Activated CD4-positive, CD25-positive, alpha-beta regulatory T cell treated with anti-CD3 and anti-CD28 coated beads, Interleukin-2, amount 50 U/mL, for 24 hours (primary cell): ENCODE measurements at regions not wholly inside any gene's neighbourhood (a gene's known extent, or its start where the extent isn't known, plus 50 kb on each side); places are given as distances from the start of the nearest gene placed in this dataset.
"Not testable (repeated sequence)": the region's sequence is repeated elsewhere in the genome, so short reads cannot be mapped to it uniquely, and the experiment has no call there.

ENCODE experiments used
- ATAC-seq, 2 donors: fragments of 150-1000 bp; cut with Tn5 transposase; one replicate each; pipeline ENCODE4 v1.10.0; 2021; ENCODE audit warnings: mild to moderate bottlenecking in 1 of 2, moderate library complexity in 1 of 2

DNA sequence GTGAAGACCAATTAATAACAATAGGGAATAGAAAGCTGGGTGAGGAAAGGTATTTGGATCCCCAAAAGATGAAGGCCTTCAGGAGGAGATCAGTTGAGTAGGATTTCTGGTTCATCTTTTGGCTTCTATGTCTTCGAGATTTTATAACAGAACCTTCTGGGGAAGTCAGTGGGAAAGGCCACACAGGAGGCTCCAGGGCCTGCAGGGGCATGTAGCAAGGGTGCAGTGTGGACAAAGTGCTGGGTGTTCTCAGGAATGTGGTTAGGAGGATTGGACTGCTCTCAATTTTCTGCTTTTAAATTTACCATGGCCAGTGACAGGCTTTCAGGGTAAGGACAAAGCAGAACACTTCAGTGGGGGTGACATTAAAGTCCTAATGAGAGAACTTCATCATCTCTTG is 378.0 kb downstream of the CCSER2 start:
- ATAC-seq: no peak

DNA sequence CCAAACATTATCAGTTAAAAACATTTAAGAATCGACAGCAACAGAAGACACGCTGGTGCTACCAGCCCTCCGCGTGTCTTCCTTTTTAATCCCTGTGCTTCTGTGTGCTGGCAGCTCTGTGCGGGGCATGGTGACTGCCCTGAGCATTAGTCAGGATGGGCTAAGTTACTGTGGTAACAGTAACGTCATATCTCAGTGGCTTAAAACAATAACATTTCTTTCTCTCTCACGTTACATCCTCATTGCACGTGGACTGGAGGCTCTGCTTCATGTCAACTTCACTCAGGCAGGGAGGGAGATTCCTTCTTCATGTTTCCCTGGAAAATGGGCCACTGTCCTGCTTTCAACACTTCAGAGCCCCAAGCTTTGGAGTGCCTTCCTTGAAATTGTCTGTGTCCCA is 378.5 kb downstream of the CCSER2 start:
- no peak for ATAC-seq

DNA sequence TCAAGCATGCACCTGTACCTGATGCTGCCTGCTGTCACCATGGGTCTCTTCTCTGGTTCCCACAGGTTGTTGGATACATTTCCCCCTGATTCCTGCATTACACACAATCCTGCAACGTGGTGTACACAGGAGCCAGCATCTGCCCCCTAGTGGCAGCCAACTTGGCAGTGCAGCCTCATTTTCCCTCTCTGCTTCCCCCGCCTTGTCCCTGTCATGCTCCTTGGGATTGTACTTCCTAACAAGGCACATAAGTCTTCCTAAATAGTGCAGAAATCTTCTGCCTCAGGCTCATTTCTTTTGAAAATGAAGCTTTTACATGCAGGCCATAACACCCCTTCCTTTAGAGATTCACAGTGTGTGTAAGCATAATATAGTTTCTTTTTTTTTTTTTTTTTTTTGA is 387.5 kb downstream of the CCSER2 start:
- ATAC-seq: no peak

DNA sequence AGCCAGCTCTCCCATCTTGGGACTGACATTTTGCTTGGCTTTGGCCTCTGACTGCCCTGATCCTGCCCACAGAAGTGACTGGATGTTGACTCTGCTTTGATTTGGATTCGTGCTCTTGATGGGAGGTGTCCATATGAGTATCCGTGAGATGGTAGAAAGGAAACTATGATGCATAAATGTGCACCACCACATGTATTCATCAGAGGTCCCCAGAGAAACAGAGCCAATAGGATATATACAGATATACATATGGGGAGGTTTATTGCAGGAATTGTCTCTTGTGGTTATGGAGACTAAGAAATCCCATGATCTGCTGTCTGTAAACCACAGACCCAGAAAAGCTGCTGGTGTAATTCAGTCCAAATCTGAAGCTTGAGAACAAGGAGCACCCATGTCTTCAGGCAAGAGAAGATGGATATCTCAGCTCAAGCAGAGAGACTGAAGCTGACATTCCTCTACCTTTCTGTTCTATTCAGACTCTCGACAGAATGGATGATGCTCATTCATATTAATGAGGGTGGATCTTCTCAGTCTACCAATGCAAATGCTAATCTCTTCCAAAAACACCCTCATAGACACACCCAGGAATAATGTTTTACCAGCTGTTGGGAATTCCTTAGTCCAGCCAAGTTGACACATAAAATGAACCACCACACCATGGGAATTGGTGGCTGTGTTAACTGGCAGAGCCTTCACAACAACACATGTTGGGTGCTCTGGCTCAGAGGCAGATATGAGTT is 390.7 kb downstream of the CCSER2 start:
- ATAC-seq: no peak

DNA sequence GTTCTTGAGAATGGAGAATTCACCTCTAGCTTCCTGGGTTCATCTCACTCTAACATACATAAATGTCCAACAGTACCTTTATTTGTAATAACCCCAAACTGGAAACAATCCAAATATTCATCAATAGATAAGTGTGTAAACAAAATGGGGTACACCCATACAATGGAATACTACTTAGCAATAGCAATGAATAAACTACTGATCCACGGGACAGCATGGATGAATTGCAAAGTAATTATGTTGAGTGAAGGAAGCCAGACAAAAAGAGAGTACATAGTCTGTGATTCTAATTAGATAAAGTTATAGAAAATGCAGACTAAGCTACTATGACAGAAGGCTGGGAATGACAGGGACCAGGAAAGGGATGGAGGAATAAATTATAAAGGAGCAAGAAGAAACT is 391.3 kb downstream of the CCSER2 start:
- no peak for ATAC-seq

DNA sequence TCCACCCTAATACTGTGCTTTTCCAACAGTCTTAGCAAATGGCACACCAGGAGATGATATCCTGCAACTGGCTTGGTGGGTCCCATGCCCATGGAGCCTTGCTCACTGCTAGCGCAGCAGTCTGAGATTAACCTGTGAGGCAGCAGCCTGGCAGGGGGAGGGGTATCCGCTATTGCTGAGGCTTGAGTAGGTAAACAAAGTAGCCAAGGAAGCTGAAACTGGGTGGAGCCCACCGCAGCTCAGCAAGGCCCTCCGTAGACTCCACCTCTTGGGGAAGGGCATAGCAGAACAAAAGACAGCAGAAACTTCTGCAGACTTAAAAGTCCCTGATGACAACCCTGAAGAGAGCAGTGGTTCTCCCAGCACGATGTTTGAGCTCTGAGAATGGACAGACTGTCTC is 399.0 kb downstream of the CCSER2 start:
- ATAC-seq: no peak

DNA sequence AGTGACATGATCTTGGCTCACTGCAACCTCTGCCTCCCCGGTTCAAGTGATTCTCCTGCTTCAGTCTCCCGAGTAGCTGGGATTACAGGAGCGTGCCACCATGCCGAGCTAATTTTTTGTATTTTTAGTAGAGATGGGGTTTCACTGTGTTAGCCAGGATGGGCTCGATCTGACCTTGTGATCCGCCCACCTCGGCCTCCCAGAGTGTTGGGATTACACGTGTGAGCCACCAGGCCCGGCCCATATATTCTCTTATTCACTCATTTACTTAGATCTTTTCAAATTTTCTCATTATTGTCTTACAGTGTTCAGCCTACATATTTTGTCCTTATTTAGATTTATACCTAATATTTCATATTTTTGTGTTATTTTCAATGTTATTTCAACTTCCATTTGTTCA is 410.7 kb downstream of the CCSER2 start:
- not testable (repeated sequence) for ATAC-seq

DNA sequence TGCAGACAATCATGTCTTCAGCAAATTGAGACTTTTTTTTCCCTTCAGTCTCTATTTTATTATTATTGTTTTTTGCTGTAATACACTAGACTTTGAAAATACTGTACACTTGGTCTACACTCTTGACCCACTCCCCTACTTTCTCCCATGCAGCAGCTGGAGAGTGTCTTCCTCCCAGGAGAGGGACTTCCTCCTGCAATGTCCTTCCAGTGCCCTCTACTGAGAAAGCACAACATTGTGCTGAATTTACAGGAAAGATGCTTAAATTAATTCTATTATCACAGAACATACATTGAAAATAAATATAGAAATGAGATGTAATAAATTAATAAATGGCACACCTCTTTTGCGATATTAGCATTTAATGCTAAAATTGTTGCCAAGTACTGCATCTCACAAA is 411.3 kb downstream of the CCSER2 start:
- ATAC-seq: no peak

DNA sequence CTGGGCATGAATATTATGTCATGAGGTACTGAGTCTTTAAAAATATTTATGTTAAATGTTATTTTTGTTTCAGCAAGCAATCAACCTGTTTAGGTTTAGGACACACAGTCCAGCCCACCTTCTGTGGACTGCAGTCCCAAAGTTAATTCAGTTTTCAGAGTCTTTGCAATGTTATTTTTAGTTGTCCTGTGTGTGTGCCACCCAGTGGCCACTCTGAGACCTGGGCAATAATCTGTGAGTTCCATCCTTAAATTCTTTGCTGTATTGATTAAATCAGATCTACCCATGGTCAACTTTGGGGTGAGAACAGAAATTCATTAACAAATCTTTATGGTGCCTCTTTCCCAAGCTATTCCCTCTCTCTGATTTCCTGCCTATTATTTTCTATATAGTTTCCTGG is 415.1 kb downstream of the CCSER2 start:
- no peak for ATAC-seq

DNA sequence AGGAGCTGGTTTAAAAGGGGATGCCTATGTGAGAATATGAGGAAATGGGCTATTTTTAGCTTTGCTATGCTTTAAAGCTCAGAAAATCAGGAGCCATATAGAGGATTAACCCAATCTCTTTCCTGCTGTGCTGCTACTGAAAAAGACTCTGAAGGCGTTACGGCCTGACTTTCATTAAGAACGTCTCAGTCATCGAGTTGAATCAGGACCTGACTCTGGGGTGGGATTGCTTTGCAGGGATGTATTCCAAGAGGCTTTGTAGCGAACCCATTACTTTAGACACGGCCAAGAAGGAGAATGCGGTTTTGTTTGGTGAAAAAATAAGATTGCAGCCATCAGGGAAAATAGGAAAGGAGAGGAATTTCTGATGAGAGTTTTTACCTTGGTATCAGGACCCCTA is 426.9 kb downstream of the CCSER2 start:
- no peak for ATAC-seq

DNA sequence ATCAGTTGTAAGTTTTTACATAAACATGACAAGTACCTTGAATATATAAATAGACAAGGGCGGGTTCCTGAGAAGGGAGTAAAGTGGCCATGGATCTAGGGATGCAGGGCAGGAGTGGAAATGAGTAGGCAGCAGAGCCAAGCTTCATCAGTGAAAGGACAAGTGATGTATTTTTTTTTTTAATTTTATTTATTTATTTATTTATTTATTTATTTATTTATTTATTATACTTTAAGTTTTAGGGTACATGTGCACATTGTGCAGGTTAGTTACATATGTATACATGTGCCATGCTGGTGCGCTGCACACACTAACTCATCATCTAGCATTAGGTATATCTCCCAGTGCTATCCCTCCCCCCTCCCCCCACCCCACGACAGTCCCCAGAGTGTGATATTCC is 428.3 kb downstream of the CCSER2 start:
- not testable (repeated sequence) for ATAC-seq

DNA sequence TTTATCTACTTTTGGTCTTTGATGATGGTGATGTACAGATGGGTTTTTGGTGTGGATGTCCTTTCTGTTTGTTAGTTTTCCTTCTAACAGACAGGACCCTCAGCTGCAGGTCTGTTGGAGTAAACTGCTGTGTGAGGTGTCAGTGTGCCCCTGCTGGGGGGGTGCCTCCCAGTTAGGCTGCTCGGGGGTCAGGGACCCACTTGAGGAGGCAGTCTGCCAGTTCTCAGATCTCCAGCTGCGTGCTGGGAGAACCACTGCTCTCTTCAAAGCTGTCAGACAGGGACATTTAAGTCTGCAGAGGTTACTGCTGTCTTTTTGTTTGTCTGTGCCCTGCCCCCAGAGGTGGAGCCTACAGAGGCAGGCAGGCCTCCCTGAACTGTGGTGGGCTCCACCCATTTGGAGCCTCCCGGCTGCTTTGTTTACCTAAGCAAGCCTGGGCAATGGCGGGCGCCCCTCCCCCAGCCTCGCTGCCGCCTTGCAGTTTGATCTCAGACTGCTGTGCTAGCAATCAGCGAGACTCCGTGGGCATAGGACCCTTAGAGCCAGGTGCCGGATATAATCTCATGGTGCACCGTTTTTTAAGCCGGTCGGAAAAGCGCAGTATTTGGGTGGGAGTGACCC is 433.7 kb downstream of the CCSER2 start:
- ATAC-seq: not testable (repeated sequence)

DNA sequence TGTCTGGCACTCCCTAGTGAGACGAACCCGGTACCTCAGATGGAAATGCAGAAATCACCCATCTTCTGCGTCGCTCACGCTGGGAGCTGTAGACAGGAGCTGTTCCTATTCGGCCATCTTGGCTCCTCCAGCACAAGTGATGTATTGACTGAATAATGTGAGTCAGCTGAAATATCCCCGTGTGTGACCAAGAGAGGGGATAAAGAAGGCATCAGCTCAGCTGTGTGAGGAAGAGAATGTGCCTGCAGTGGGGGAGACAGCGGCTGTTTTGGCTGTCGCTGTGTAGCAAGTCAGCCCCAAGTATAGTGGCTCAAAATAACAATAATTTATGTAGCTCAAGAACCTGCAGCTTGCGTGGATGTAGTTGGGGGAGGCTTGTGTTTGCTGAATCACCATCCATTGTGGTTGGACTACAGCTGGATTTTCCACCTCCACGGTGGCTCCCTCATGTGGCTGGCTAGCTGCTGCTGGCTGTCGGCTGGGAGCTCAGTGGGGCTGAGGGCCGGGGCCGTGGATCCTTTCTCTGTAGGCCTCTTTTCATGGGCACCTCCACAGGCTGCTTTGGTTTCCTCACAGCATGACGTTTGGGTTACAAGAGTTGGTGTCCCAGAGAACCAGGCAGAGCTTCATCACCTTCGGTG is 434.5 kb downstream of the CCSER2 start:
- no peak for ATAC-seq

DNA sequence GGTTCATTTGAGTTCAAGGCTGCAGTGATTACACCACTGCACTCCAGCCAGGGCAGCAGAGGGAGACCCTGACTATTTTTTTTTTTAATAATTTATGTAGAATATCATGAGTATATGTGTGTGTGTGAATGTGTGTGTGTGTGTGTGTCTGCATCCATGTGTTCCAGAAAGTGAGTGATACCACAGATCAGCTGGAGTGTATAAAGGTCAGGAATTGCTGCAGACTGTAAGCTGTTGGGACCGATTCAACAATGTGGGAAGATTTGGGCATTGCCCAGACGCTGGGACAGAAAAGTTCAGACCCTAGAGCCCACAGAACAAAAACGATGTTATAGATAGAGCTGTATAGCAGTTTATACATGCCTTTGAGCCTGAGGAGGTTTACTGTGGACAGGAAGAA is 435.6 kb downstream of the CCSER2 start:
- no peak for ATAC-seq

DNA sequence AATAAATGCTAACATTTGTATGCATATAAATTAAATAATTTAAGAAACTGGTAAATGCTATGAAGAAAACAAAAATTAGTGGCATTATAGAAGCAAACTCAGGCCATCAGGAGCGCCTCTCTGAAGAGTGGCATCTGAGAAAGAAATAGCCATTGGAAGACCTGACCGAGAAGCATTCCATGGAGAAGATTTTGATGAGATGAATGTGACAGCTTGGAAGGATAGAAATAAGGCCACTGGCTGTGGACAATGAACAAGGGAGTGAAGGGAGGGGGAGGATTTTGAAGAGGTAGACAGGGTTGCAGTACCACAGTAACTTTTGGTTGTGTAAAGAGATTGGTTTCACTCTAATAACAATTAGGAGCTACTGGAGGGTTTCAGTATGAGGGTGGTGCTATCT is 436.7 kb downstream of the CCSER2 start:
- no peak for ATAC-seq

DNA sequence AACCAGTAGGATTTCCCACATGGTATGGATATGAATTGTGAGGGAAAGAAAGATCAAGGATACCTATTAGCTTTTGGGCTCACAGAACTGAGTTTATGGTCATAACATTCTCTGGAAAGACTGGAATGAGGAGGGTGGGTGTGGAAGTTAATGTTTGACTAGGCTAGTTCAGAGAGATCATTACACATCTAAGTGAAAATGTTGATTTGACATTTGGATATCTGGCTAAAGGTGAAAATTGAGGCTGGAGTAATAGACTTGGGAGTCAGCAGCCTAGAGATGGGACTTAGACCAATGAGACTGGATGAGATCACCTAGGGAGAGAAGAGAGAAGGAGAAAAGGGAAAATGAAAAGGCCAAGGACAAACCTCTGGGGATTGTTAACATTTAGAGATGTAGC is 437.3 kb downstream of the CCSER2 start:
- no peak for ATAC-seq

DNA sequence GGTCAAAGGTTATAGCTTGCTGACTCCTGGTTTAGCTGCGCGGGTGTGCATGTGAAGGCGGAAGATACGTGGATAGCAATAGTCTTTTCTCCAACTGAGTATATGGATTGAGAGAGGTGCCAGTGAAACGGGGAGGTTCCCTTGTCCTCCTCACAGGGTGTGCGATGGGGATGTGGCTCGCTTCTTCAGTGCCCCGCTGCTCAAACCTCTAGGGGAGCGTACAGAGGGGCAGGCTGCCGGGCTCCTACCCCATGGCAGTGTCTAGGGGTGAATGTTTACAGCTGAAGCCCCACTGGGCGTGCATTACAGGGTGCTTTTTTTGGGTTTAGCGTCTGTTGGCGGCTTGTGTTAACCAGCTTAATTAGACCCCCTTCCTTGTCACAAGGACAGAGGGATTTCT is 438.5 kb downstream of the CCSER2 start:
- ATAC-seq: no peak

DNA sequence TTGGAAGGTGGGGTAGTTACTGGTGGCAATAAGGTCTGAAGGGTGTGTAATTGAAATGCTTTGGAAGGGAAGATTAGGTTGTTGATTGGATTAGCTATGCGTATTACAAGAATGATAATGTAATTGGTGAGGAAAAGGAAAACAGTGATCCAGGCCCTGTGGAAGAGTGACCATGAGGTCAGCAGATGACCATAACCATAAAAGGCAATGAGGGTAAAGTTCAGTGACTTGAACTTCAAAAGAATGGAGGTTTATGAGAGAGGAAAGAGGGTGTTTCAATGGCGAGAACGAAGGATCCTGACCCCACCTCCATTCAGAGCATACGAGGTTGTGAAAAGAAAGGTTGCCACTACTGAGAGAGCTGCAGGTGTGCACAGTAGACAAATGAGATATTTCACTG is 439.7 kb downstream of the CCSER2 start:
- ATAC-seq: no peak

DNA sequence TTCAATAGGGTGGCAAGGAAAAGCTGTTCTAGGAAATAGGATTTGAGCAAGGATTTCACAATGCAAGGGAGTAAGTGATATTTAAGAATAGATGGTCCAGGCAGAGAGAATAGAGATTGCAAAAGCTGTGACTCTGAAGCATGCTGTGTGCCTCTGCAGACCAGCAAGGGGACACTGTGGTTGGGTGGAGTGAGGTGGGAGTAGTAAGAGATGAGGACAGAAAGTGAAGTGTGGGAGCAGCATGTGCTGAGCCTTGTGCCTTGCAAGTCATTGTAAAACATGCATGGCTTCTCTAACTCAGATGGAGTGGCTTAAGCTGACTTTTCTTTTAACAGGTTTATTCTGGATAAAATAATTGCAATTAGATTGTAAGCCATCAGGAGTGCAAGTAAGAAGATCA is 442.4 kb downstream of the CCSER2 start:
- no peak for ATAC-seq

DNA sequence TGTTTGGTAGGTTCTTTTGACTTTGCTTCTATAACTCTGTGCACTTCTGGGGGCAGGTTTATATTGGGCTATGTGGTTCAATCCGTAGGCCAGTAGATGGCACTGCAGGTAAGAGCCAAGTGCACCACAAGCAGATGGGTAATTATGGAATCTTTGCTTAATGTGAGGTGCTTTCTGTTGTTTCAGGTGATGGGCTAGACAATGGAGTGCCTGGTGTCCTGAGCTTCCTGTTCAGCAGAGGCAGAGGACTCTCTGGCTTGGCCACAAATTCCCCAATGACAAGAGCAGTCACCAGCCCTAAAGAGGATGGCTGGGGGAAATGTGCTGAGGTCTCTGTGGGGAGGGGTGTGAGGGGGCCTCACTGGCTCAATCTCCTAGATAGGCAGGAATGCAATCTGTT is 455.0 kb downstream of the CCSER2 start:
- no peak for ATAC-seq

DNA sequence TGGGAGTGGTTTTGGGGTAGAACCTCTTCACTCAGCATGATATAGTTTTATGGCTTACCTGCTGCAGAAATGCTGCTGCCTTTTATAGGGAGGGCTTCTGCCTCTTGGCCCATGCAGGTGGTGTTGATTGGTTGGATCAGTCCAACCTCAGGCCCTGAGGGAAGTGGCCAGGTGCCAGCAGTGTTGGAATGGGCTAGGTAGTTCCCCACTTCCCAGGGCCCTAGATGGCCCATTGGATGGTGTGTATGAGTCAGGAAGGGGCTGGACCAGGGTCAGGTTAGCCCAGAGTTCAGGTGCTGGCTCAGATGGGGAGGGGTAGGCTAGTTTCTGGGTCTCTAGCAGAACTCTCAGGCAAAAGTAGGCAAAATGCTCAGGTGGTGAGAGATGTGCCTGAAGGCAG is 455.5 kb downstream of the CCSER2 start:
- ATAC-seq: no peak

DNA sequence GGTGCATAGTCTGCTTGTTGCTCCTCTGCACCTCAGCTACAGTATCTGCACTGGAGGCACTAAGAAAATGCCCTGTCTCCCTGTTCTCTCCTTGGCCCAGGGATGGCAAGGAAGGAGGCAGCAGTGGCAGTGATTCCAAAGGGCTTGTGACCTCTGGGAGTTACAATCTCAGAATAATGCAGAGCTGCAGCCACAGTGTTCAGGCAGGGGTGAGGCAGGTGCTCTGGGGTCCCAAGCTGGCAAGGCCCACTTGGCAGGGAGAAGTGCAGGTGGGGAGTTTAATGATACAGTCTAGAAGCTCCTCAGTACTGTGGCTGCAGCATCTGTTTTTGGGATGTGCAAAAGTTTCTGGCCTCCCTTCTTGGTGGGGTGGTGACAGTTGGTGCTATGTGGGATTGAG is 456.4 kb downstream of the CCSER2 start:
- ATAC-seq: no peak

DNA sequence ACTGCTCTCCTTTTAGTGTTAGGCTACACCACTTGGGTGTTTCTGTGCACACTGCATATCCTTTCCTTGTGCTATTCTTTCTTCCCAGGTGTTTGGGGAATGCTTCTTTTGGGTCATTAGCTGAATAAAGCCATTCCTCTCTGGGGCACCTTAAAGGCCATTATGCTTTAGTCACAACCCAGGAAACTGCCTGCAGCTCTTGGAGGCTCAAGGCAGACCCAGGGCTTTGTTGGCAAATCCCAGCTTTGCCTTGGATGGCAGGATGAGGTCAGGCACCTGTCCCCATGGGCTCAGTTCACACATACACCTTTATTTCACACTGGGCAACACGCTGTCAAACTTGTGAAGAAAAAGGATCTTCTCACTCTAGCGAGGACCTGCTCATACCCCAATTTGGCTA is 460.6 kb downstream of the CCSER2 start:
- ATAC-seq: no peak

DNA sequence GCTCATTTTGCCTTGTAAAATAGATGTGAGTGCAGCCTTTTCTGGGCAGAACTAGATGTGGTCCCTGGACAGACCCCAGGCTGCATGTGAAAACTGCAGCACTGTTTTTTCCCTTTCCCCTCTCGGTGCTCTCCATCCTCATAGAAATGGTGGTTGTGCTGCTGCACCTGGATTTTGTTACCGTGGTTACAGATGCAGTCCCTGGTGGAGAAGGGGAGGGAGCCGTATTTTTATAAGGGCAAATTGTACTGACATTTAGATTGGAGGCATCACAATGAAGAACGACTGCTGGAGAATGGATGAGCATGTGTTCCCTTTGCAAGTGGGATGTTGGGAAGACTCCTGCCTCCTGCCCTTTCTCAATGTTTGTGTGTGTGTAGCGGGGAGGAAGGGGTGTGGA is 469.9 kb downstream of the CCSER2 start:
- no peak for ATAC-seq

DNA sequence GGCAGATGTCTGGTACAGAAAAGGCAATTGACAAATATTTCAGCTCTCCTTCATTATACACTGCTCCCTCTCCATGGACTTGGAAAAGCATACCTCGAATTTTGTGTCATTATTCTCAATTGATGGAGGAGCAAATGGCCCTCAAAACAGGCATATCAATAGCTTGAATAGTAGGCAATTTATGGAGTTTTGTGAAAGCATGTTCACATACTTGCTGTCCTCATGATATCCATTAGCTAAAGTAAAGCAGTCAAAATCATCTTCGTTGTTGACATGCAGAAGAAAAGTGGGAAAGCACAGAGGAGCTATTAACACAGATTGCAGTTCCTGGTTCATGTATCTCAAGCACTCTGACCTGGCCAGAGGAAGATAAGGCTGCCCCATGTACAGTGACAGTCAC is 472.8 kb downstream of the CCSER2 start:
- ATAC-seq: no peak
